Ascending aorta (tissue), 2 donors: ENCODE measurements at regions not wholly inside any gene's neighbourhood (a gene's known extent, or its start where the extent isn't known, plus 50 kb on each side); places are given as distances from the start of the nearest gene placed in this dataset.

Source experiments
- DNase-seq, 2 donors: peaks; one replicate each; pipeline ENCODE4 v3.0.0-alpha.2; 2019; ENCODE audit warnings: low spot score in 2 of 2
- H3K27ac ChIP-seq, 2 donors: fragments of 200-600 bp; sonication (generic); one replicate each; pipeline ENCODE4 v1.5.1; 2016 to 2017; ENCODE audit warnings: mild to moderate bottlenecking in 1 of 2
- H3K27me3 ChIP-seq: fragments of 200-600 bp; sonication (generic); one replicate; pipeline ENCODE4 v1.5.1; 2017
- H3K36me3 ChIP-seq, 2 donors: fragments of 200-600 bp; sonication (generic); one replicate each; pipeline ENCODE4 v1.5.1; 2016
- H3K4me1 ChIP-seq, 2 donors: fragments of 200-600 bp; sonication (generic); one replicate each; pipeline ENCODE4 v1.5.1; 2016 to 2017; ENCODE audit warnings: mild to moderate bottlenecking in 1 of 2
- H3K4me3 ChIP-seq, 2 donors: fragments of 200-600 bp; sonication (generic); one replicate each; pipeline ENCODE4 v1.5.1; 2016 to 2017; ENCODE audit warnings: mild to moderate bottlenecking in 1 of 2
- H3K9me3 ChIP-seq, 2 donors: fragments of 200-600 bp; sonication (generic); one replicate each; pipeline ENCODE4 v1.5.1; 2016
- CTCF ChIP-seq, 3 experiments: fragments of 200-600 bp in 2 of 3; fragments of 450-650 bp in 1 of 3; sonication (generic) in 2 of 3; IDR thresholded peaks; one replicate each; pipeline ENCODE4 v1.5.1; 2016 to 2019; ENCODE audit warnings: antibody characterized with exemption in 3 of 3, mild to moderate bottlenecking in 1 of 3, moderate library complexity in 1 of 3
- intact Hi-C: fragments of 100-400 bp; cut with DNase I; formaldehyde crosslinking; loops from one replicate; pipeline ENCODE4 v1.15.1; 2023

DNA sequence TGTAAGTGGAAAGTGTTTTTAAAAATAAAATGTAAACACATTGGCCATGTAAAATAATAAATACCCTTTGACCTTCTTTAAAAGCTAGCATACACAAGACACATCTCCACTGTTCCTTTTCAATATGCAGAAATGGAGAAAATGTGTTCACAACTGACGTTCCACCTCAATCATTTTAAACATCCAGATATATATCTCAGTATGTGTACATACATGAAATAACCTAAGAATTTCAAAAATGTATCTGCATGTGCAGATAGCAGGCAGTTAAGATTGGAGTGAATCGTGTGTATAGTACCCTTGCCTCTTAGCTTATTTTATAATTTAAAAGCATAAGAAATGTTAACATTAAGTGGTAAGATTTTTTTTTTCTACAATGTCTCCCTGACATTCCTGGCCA is 406.2 kb upstream of the FLRT2 start:
- Histone ChIP-seq H3K27me3 (no peaks in the 10 kb centered on the region), H3K27ac (no peak overlapping the region), H3K4me3 (no peak overlapping the region), H3K9me3 (no peaks in the 10 kb centered on the region), H3K36me3 (no peaks in the 10 kb centered on the region), H3K4me1 (no peaks in the 10 kb centered on the region)
- DNase-seq = no peak
- TF ChIP-seq CTCF (IDR thresholded peaks at IDR 0.05) = no peak
- intact Hi-C loops = no loop called here

DNA sequence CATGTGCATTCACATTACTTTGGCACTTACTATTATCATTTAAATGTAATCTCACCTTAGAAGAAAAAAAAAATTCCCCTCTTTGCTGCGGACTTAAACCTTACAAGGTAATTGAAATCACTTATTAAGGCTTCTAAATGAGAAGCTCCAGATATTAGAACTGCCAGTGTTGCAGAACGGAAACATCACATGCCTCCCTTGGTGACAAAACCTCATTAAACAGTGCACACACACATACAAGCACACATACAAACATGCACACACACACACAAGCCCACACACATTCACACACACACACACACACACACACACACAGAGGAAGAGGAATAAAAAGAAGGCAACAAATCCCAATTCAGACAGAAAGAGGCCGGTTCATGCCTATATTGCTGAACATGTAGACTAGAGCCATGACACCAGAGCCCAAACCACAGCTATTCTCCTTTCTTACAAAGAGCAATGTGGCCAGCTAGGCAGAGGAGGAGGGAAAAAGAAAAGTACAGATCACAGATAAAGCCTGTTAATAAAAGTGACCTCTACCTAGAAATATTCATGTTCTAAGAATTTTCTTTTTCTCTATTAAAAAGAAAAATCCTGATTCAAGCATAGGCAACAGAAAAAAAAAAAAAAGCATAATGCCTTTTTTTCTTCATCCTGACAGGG is 405.2 kb upstream of the FLRT2 start:
- no peak for DNase-seq
- Histone ChIP-seq H3K36me3 (no peaks in the 10 kb centered on the region), H3K4me3 (no peak overlapping the region), H3K4me1 (no peaks in the 10 kb centered on the region), H3K27ac (no peak overlapping the region), H3K27me3 (no peaks in the 10 kb centered on the region), H3K9me3 (no peaks in the 10 kb centered on the region)
- intact Hi-C loops = no loop called here
- no peak for TF ChIP-seq CTCF (IDR thresholded peaks at IDR 0.05)

DNA sequence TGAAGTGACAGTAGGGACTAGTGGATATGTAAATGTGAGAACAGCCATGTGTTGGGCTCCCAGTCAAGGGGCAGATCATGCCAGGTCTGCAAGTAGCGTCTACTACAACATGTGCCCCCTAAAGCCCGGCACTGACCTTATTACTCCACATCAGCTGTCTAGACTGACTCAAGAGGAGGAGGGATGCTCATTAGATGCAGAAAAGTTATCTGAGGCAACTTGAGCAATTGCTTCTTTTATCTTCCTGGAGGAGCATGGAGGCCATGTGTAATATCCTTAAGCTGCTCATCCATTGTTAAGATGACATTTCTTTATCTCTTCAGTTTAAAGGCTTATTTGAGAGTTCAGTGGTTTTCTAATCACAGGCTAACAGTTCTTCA is 404.7 kb upstream of the FLRT2 start:
- DNase-seq = no peak
- Histone ChIP-seq H3K27me3 (no peaks in the 10 kb centered on the region), H3K4me1 (no peaks in the 10 kb centered on the region), H3K9me3 (no peaks in the 10 kb centered on the region), H3K36me3 (no peaks in the 10 kb centered on the region), H3K4me3 (no peak overlapping the region), H3K27ac (no peak overlapping the region)
- intact Hi-C loops = no loop called here
- TF ChIP-seq CTCF (IDR thresholded peaks at IDR 0.05) = no peak

DNA sequence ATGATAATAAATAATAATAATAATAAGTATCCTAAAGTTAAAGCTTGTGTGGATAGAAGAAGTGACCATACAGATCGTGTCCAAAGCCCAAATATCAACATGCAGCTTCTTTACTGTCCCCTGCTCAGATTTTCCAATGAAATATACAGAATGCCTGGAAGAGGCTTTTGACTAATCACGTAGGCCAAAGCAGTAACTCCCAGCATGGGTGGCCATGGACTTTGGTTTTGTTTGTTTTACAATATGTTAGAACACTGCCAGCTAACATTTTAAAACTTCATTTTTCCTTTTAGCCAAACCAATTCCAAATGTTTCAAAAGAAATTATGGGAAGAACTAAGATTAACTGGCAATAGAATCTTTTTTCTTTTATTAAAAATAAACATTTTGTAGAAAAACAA is 400.0 kb upstream of the FLRT2 start:
- H3K36me3 ChIP-seq = no peaks in the 10 kb centered on the region
- no peaks in the 10 kb centered on the region for H3K27me3 ChIP-seq
- peaks cover 0 to 4% of the 10 kb centered on the region in 2 donors for H3K9me3 ChIP-seq
- H3K27ac ChIP-seq = no peak overlapping the region
- intact Hi-C loops = no loop called here
- no peak for DNase-seq
- H3K4me3 ChIP-seq = no peak overlapping the region
- no peak for TF ChIP-seq CTCF (IDR thresholded peaks at IDR 0.05)
- H3K4me1 ChIP-seq = no peaks in the 10 kb centered on the region

DNA sequence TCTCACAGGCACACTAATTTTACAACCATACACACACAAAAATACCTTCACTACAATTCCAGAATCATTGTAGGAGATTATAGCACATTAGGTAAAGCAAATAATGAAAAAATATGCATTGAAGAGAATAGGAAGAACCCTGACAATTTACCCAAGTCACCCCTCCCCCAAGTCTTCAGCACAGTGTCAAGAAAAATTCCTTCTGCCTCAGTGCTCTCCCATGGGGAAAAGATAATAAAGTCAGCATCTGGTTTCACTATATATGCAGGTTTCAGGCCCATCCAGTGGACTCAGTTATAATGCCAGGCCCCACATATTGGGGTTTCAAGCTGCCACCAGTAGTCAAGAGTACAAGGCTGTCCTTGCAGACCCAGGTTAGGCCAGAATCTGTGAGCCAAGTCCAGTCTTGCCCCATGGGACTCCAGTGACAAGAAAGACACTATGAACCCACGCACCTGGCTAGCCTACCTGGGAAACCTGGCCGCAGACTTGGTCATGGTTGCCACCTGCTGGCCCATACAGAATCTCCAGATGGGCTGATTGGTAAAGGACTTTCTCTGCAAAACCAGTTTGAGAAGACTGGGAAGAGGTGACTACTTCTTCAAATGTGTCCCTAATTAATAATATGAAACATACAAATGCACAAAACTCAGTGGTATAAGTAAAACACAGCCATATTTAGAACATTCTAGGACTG is 398.6 kb upstream of the FLRT2 start:
- DNase-seq = no peak
- no peak for TF ChIP-seq CTCF (IDR thresholded peaks at IDR 0.05)

More for the DNA sequence above, 398.6 kb upstream of the FLRT2 start:
- H3K4me3 ChIP-seq = no peak overlapping the region
- H3K27me3 ChIP-seq = no peaks in the 10 kb centered on the region
- no peaks in the 10 kb centered on the region for H3K36me3 ChIP-seq
- peaks cover 0 to 4% of the 10 kb centered on the region in 2 donors for H3K9me3 ChIP-seq
- intact Hi-C loops = no loop called here
- no peaks in the 10 kb centered on the region for H3K4me1 ChIP-seq
- H3K27ac ChIP-seq = no peak overlapping the region
